ENCODE measurements at regions not wholly inside any gene's neighbourhood (a gene's known extent, or its start where the extent isn't known, plus 50 kb on each side); places are given as distances from the start of the nearest gene placed in this dataset.

- H3K4me3 Mint-ChIP-seq: no peak overlapping the region
- no peaks in the 10 kb centered on the region for H3K4me1 ChIP-seq (ENCODE audit: control insufficient read depth in 2 of 2, insufficient read depth in 2 of 2, low read length in 2 of 2)
- no peaks in the 10 kb centered on the region for H3K9me3 ChIP-seq (ENCODE audit: control extremely low read depth in 1 of 3, control insufficient read depth in 2 of 3, insufficient read depth in 1 of 3, low read length in 2 of 3)
- ATAC-seq (ENCODE audit: low read depth) (no peak), DNase-seq (no peak)
- peaks cover 2% of the 10 kb centered on the region for H3K9me3 Mint-ChIP-seq (ENCODE audit: insufficient read depth)
- no peak overlapping the region for H3K9ac ChIP-seq (ENCODE audit: low read length)
- no peaks in the 10 kb centered on the region for H3K36me3 ChIP-seq (replicated peaks in 1 of 2; ENCODE audit: control extremely low read depth in 1 of 2, control insufficient read depth in 1 of 2, extremely low read depth in 1 of 2, insufficient read depth in 2 of 2, low read length in 1 of 2)
- no peak overlapping the region for H3K4me3 ChIP-seq (ENCODE audit: control extremely low read depth in 1 of 5, extremely low read depth in 1 of 5, insufficient read depth in 1 of 5, low read depth in 2 of 5, low read length in 4 of 5)
- no peak overlapping the region for H3K27ac Mint-ChIP-seq
- no peaks in the 10 kb centered on the region for H4K20me1 ChIP-seq (ENCODE audit: control insufficient read depth, insufficient read depth, low read length, poor library complexity, severe bottlenecking)
- H3K27me3 ChIP-seq (replicated peaks in 1 of 4; ENCODE audit: control extremely low read depth in 1 of 4, control insufficient read depth in 3 of 4, insufficient read depth in 4 of 4, low read length in 3 of 4): peaks cover 0 to 4% (median 0%) of the 10 kb centered on the region in 4 experiments
- CTCF ChIA-PET: no interaction called here
- POLR2A ChIA-PET: no interaction called here
- TF ChIP-seq EZH2 (IDR thresholded peaks at IDR 0.05; ENCODE audit: borderline replicate concordance, insufficient read depth, low read depth, low read length, poor library complexity, severe bottlenecking) (no peak), CTCF (IDR thresholded peaks at IDR 0.05) (no peak)
- H3K27ac ChIP-seq (ENCODE audit: low read length in 2 of 2): no peak overlapping the region
- no peak overlapping the region for H3K4me2 ChIP-seq (replicated peaks; ENCODE audit: low read depth, low read length, poor library complexity, severe bottlenecking)
- intact Hi-C loops (cut with micrococcal nuclease): no loop called here
- H3K79me2 ChIP-seq (ENCODE audit: control insufficient read depth, insufficient read depth, low read length): no peaks in the 10 kb centered on the region
- no peak overlapping the region for H2AFZ ChIP-seq (ENCODE audit: insufficient read depth, low read depth, low read length, poor library complexity, severe bottlenecking)
- H3K4me1 Mint-ChIP-seq: no peaks in the 10 kb centered on the region
- H3K27me3 Mint-ChIP-seq: no peaks in the 10 kb centered on the region
These were observed 529.1 kb upstream of the BRINP1 start for GRCh38 chr9:119898316-119898715.

DNA sequence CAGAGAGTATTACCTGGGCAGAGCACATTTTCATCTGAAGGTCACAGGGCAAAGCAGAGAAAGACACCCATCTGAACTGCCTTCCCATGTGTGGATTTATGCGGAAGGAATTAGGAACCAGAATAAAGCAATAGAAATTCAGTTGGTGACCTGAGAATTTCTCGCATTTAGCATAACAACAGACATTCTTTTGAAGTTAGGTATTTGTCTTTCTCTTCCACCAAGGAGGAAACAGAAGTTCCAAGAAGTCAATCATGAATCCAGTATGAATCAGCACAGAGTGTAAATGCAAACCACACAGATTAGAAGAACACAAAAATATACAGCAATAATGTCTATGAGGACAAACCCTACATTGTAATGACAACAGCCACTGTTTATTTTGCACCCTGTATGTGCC is 515.2 kb upstream of the BRINP1 start:
- POLR2A ChIA-PET: no interaction called here
- Mint-ChIP-seq H3K4me3 (no peak overlapping the region), H3K27me3 (no peaks in the 10 kb centered on the region), H3K4me1 (no peaks in the 10 kb centered on the region), H3K27ac (no peak overlapping the region), H3K9me3 (ENCODE audit: insufficient read depth) (no peaks in the 10 kb centered on the region)
- Histone ChIP-seq H3K27ac (ENCODE audit: low read length in 2 of 2) (no peak overlapping the region), H4K20me1 (ENCODE audit: control insufficient read depth, insufficient read depth, low read length, poor library complexity, severe bottlenecking) (no peaks in the 10 kb centered on the region), H3K79me2 (ENCODE audit: control insufficient read depth, insufficient read depth, low read length) (no peaks in the 10 kb centered on the region), H3K9me3 (ENCODE audit: control extremely low read depth in 1 of 3, control insufficient read depth in 2 of 3, insufficient read depth in 1 of 3, low read length in 2 of 3) (no peaks in the 10 kb centered on the region), H3K27me3 (replicated peaks in 1 of 4; ENCODE audit: control extremely low read depth in 1 of 4, control insufficient read depth in 3 of 4, insufficient read depth in 4 of 4, low read length in 3 of 4) (no peaks in the 10 kb centered on the region), H3K4me1 (ENCODE audit: control insufficient read depth in 2 of 2, insufficient read depth in 2 of 2, low read length in 2 of 2) (no peaks in the 10 kb centered on the region), H2AFZ (ENCODE audit: insufficient read depth, low read depth, low read length, poor library complexity, severe bottlenecking) (no peak overlapping the region), H3K4me2 (replicated peaks; ENCODE audit: low read depth, low read length, poor library complexity, severe bottlenecking) (no peak overlapping the region), H3K4me3 (ENCODE audit: control extremely low read depth in 1 of 5, extremely low read depth in 1 of 5, insufficient read depth in 1 of 5, low read depth in 2 of 5, low read length in 4 of 5) (no peak overlapping the region), H3K9ac (ENCODE audit: low read length) (no peak overlapping the region), H3K36me3 (replicated peaks in 1 of 2; ENCODE audit: control extremely low read depth in 1 of 2, control insufficient read depth in 1 of 2, extremely low read depth in 1 of 2, insufficient read depth in 2 of 2, low read length in 1 of 2) (no peaks in the 10 kb centered on the region)
- TF ChIP-seq CTCF (IDR thresholded peaks at IDR 0.05): no peak
- no peak for TF ChIP-seq EZH2 (IDR thresholded peaks at IDR 0.05; ENCODE audit: borderline replicate concordance, insufficient read depth, low read depth, low read length, poor library complexity, severe bottlenecking)
- DNase-seq (no peak), ATAC-seq (ENCODE audit: low read depth) (no peak)
- CTCF ChIA-PET: no interaction called here
- WGBS (ENCODE audit: insufficient coverage): no CpG with 5 or more reads among the region's 2 CpGs
- intact Hi-C loops (cut with micrococcal nuclease): no loop called here
